ENCODE measurements at regions not wholly inside any gene's neighbourhood (a gene's known extent, or its start where the extent isn't known, plus 50 kb on each side); places are given as distances from the start of the nearest gene placed in this dataset.

DNA sequence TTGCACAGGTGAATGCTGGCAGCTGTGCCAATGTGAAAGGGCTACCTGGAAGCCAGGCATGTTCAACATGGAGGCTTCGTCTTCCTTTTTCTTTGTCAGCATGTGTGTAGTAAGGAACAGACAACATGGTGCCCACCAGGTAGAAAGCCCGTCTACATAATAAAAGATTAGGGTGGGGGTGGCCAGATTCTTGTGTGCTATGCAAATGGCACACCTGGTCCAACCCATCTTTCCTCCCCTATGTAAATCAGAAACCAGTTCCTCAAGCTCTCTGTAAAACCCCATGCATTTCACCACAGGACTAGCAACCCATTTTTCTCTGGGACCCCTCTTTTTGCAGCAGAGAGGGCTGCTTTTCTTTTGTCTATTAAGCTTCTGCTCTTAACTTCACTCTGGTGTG, 72.3 kb upstream of the ZP4 start:
- TF ChIP-seq CTCF (IDR thresholded peaks at IDR 0.05; ENCODE audit: insufficient read depth, low read length, poor library complexity, severe bottlenecking) (no peak), EZH2phosphoT487 (conservative IDR thresholded peaks at IDR 0.05; ENCODE audit: low read length) (no peak)
